Fibroblast of villous mesenchyme (primary cell): ENCODE measurements at regions not wholly inside any gene's neighbourhood (a gene's known extent, or its start where the extent isn't known, plus 50 kb on each side); places are given as distances from the start of the nearest gene placed in this dataset.

Experiments used
- DNase-seq: peaks from one replicate; pipeline ENCODE4 v3.0.0-alpha.2; 2010; ENCODE audit warnings: low read depth
- H3K4me3 ChIP-seq: 2 replicates; pipeline ENCODE4 v1.5.1; 2011; ENCODE audit warnings: low read depth, mild to moderate bottlenecking, low read length
- TF ChIP-seq, protein P1 (sequence below): IDR thresholded peaks from 2 replicates; pipeline ENCODE4 v1.5.1; 2012; ENCODE audit warnings: low read depth, mild to moderate bottlenecking, low read length; ENCODE audit not compliant: insufficient read depth

DNA sequence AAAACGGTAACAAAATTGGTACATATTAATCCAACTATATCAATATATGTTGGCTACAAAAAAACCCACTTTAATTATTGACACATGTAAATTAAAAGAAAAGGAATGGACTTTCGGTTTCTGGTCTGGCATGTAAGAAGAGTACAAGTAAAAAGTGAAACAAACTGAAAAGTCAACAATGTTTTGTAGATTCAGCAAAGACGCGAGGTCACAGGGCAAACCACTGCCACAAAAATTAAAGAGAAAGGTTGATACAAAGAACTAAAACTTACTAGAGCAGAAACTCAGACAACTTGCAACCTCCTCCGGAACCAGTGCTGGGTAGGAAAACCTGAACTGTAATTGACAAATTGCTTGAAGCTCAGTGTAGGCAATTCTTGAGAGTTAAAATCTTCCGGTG, 110.6 kb upstream of the ARPP21 start:
- H3K4me3 ChIP-seq: no peak overlapping the region
- TF ChIP-seq, protein P1, sequence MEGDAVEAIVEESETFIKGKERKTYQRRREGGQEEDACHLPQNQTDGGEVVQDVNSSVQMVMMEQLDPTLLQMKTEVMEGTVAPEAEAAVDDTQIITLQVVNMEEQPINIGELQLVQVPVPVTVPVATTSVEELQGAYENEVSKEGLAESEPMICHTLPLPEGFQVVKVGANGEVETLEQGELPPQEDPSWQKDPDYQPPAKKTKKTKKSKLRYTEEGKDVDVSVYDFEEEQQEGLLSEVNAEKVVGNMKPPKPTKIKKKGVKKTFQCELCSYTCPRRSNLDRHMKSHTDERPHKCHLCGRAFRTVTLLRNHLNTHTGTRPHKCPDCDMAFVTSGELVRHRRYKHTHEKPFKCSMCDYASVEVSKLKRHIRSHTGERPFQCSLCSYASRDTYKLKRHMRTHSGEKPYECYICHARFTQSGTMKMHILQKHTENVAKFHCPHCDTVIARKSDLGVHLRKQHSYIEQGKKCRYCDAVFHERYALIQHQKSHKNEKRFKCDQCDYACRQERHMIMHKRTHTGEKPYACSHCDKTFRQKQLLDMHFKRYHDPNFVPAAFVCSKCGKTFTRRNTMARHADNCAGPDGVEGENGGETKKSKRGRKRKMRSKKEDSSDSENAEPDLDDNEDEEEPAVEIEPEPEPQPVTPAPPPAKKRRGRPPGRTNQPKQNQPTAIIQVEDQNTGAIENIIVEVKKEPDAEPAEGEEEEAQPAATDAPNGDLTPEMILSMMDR: no peak
- no peak for DNase-seq

- TF ChIP-seq, protein P1: no peak
- no peak for DNase-seq
- H3K4me3 ChIP-seq: no peak overlapping the region
Observed at GRCh38 chr3:35529337-35529736, 110.0 kb upstream of the ARPP21 start.

- no peak overlapping the region for H3K4me3 ChIP-seq
- TF ChIP-seq, protein P1: no peak
- DNase-seq: no peak
Observed at GRCh38 chr3:35537265-35537664, 102.1 kb upstream of the ARPP21 start.

- no peak overlapping the region for H3K4me3 ChIP-seq
- DNase-seq: no peak
- TF ChIP-seq, protein P1: no peak
Observed at GRCh38 chr3:35544976-35545375, 94.3 kb upstream of the ARPP21 start.

GRCh38 chr3:35549690-35550089, 89.6 kb upstream of the ARPP21 start:
- no peak for DNase-seq
- H3K4me3 ChIP-seq: no peak overlapping the region
- TF ChIP-seq, protein P1: no peak

- DNase-seq: no peak
- TF ChIP-seq, protein P1: no peak
- H3K4me3 ChIP-seq: no peak overlapping the region
Observed at GRCh38 chr3:35562141-35562540, 77.2 kb upstream of the ARPP21 start.

DNA sequence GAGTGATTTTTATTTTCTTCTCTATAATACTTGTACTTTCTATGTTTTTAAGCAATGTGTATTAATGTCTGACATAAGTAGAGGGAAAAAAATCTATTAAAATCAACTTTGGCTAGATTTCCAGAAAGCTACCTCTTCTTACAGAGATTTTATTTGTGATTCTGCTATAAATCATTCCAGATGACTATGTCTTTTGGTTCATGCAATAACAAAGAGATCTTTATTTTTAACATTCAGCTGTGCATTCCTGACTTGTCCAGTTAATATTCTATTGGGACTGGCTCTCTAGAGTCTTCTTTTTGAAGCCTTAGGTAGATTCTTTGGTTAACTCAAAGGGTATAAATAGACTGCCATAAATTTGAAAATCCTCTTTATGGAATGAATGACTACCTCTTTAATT, 74.3 kb upstream of the ARPP21 start:
- no peak for DNase-seq
- no peak overlapping the region for H3K4me3 ChIP-seq
- TF ChIP-seq, protein P1: no peak
